HG03025 (cell line): ENCODE measurements at regions not wholly inside any gene's neighbourhood (a gene's known extent, or its start where the extent isn't known, plus 50 kb on each side); places are given as distances from the start of the nearest gene placed in this dataset.

Experiments
- ATAC-seq: cut with Tn5 transposase; IDR thresholded peaks from one replicate; pipeline ENCODE4 v1.9.1; 2021; ENCODE audit warnings: mild to moderate bottlenecking, moderate library complexity; ENCODE audit not compliant: unreplicated experiment, low FRiP score

DNA sequence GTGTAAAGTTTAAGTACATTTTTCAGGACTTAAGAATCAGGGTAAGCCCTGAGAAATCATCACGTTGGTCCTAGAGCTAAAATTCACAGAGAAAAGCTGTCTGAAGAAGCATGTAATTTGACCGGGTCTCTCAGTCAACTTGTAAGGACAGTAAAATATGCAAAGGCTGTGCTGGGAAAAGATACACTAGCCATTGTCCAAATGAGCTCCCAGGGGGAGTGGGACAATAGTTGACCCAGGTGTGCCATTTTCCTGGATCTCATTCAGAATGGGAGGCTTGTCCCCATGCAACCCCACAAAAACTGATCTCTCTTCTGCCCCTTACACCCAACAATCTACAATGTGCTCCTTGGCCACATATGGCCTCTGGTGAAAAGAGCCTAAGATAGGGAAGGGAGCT lies 437.9 kb downstream of the KLF12 start:
- ATAC-seq: no peak

DNA sequence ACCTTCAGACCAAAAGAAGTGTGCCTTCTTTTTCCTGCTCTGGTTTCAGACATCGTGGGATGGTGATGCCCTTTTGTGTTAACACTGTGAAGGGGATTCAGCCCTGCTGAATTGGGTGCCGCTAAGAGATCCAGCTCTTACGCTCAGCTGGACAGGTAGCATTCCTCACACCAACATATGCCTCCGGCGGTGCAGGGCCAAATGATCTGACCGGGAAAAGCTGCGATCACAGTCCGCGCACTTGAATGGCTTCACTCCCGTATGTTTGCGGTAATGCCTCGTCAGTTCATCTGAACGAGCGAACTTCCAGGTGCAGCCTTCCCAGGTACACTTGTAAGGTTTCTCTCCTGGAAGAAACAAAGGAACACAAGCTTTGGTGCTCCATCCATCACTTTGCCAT lies 438.9 kb downstream of the KLF12 start:
- ATAC-seq: no peak

DNA sequence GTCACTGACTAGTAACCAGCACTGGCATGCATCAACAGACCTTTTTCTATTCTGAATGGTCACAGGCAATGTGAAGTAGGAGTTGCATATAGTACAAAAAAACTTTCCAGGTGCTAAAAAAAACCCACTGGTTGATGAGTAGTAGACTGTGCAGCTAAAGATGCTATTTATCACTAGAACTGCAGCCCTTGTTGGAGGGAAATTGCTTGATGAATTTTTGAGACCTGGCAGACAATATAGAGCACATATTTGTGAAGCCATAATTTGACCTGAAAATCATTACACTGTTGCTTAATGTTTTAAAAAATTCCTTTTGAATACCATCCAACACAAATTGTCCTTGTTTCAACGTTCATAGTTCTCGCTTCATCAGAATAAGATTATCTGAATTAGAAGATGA lies 441.0 kb downstream of the KLF12 start:
- no peak for ATAC-seq

DNA sequence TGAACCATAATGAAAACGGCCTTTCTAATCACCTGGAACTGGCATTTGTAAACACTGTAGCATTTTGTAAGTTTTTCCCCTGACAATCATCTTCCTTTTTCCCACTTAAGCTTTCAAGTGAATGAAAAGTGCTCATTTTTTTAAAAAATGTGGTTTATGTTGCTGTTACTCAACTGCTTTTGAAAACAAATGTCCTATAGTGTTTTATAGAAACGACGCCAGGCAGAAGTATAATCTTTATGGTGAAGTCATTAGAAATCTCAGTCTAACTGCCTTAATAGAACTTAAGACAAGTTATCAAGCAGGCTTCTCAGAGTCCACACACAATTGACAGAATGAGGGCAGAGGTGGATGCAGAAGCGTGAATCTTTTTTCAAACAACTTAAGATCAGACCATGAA lies 442.3 kb downstream of the KLF12 start:
- no peak for ATAC-seq

GRCh38 chr13:73687929-73688328 lies 446.3 kb downstream of the KLF12 start:
- ATAC-seq: no peak

- ATAC-seq: no peak
Observed at GRCh38 chr13:73687087-73687486, 447.1 kb downstream of the KLF12 start.

DNA sequence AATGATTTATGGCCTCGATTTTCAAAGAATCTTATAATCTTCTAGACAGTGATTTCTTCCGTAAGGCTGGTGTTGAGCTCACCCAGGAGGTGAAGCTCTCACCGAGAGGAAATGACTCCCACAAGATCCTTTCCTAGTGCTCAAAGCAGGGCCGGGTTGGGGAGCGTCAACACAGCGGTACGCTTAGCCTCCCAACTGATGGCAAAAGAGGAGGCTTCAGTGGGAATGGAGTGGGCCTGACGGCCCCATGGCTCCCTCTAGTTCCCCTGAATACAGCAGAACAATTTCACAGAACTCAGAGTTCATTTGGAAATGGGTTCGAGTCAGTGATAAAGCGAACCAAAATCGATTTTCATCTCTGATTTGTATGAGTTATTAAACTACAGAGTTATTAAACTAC lies 449.5 kb downstream of the KLF12 start:
- ATAC-seq: no peak

- ATAC-seq: no peak
Observed at GRCh38 chr13:73684286-73684685, 449.9 kb downstream of the KLF12 start.

DNA sequence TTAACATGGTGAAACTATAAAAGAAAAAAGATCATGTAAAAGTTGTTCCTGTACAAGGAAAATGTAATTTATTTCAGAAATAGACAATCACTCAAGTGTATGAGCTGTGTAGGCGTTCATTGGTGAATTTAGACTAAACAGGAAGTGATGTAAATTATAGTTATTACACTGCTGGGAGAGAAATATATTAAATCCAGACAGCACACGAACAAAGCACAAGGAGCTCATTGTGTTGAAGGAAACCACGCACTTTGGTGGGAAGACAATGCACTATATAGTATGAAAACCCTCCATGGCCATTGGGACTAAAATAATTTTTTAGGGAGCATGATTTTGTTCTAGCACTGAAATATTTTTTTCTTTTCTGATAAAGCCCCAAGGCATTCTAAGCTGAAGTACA lies 450.5 kb downstream of the KLF12 start:
- no peak for ATAC-seq

DNA sequence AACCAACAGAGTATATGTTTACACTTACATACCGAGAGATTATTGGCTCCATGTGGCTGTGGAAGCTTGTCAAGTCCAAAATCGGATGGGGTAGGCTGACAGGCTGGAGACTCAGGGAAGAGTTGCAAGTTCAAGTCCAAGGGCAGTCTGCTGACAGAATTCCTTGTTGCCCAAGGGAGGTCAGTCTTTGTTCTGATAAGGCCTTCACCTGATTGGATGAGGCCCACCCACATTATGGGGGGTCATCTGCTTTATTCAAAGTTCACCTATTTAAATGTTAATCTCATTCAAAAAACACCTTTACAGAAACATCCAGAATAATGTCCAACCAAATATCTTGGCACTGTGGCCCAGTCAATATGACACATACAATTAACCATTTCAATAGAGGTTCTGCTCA lies 452.4 kb downstream of the KLF12 start:
- no peak for ATAC-seq

DNA sequence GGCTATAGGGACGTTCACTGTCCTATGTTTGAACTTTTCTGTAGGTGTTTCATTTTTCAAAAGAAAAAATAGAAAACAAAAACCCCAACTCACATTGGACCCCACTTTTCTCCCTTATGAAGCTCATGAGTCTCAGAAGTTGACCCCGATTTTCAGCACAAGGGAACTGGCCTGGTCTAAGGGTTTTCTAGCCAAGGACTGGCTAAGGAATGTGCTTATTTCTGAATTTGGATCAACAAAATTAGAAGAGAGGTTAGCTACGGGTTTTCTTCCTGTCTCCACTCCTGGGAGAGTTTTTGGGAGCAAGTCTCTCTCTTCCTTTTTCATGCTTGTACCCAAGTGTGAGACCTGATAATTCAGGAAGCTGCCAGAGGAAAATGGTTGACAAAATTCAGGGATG lies 453.2 kb downstream of the KLF12 start:
- no peak for ATAC-seq

- ATAC-seq: no peak
Observed at GRCh38 chr13:73677048-73677601, 457.1 kb downstream of the KLF12 start.

GRCh38 chr13:73676550-73677047 lies 457.6 kb downstream of the KLF12 start:
- ATAC-seq: no peak

DNA sequence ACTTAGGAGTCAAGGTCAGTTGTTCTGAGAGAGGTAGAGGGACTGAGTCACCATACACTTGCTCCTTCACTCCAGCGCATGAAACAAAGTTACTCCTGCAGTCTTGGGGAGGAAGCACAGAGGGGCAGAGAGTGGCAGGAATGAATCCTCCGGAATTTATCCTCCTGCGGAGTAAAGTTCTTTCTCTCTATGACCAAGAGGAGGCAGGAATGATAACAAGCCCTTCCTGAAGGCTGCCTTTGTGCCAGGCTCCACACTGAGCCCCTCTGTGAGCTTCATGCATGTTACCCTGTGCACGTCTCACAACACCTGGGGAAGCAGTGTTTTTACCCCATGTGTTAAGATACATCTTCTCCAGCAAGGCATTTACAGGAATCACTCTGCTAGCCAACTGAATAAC lies 458.4 kb downstream of the KLF12 start:
- ATAC-seq: no peak

- no peak for ATAC-seq
Observed at GRCh38 chr13:73674570-73674969, 459.6 kb downstream of the KLF12 start.

DNA sequence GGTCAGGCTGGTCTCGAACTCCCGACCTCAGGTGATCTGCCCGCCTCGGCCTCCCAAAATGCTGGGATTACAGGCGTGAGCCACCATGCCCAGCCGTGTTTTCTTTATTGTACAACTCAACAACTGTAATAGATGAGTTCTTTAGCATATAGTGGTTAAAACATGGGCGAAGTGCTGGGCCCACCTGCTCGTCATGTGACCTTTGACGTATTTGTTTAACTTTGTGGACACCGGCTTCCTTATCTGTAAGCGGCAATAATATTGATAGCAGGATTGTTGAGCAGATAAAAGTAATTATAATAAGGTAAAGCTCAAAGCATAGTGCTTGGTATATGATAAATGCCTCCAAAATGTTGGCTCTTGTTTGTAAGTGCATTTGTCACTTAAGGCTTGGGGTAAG lies 460.3 kb downstream of the KLF12 start:
- no peak for ATAC-seq

- ATAC-seq: no peak
Observed at GRCh38 chr13:73672492-73672891, 461.7 kb downstream of the KLF12 start.

GRCh38 chr13:73671732-73672131 lies 462.5 kb downstream of the KLF12 start:
- ATAC-seq: no peak

- no peak for ATAC-seq
Observed at GRCh38 chr13:73671011-73671410, 463.2 kb downstream of the KLF12 start.

DNA sequence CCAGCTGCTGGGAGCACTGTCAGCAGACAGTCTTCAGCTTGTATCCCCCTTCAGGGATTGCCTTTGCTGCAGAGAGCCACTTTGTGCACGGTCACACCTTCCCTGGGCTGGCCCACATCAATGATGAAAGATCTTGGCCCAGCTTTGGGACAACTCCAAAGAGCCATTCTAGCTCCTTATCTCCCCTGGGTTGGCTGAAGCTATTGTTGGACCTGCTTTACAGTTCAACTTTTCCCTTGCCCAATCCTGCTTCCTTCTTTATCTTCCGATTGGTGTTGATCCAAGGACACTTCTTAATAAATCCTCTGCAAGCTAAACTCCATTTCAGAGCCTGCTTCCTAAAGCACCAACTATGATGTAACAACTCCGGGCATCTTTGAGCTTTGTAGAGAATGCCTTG lies 466.4 kb downstream of the KLF12 start:
- no peak for ATAC-seq

DNA sequence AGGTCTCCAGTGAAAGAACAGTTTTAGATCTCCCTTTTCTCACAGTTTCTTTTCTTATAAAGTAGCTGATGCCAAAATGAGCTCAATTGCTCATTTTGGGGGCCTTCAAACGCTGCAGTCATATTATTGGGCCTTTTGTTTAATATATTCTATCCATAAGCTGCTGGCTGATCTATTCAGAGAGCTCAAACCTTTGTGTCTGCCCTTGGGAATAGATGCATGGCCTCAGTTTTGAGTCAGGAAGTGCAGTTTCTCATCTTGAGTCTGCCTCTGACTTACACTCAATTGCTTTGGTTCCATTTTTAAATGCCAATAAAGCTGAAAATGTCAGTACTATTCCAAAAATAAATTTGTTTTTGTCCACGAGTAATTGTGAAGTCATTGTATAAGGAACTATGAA lies 468.9 kb downstream of the KLF12 start:
- ATAC-seq: no peak

DNA sequence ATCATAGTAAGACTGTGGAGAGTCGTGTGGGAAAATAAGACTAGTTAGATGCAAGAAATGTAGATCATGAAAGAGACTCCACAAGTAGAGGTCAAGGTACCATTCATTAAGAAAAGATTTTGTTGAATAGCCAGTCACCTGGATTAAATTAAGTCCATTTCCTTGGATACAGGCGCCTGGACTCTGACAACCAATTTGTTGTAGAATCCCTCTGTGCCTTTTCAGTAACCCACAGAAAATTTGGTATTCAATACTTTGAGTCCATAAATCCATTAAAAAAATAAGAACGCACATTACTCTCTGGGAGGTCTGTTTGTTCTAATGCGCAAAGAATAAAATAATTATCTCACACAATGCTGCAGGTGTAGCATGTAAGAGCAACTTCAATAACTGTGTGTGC lies 469.4 kb downstream of the KLF12 start:
- no peak for ATAC-seq

DNA sequence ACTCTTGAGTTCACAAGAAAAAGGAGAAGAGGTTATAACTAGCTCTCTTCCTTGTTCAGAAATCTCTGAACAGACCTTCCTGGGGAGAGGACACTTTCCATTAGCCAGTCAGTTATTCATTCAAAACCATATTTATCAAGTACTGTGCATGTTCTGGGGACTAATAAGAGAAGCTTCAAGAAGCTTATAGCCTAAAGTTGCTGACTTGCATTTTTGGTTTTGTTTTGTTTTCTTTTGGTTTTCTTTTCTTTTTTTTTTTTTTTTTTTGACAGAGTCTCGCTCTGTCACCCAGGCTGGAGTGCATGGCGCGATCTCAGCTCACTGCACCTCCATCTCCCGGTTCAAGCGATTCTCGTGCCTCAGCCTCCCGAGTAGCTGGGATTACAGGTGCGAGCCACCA lies 471.4 kb downstream of the KLF12 start:
- no peak for ATAC-seq
